GM21528 (cell line): ENCODE measurements at regions not wholly inside any gene's neighbourhood (a gene's known extent, or its start where the extent isn't known, plus 50 kb on each side); places are given as distances from the start of the nearest gene placed in this dataset.
"Not testable (repeated sequence)": the region's sequence is repeated elsewhere in the genome, so short reads cannot be mapped to it uniquely, and the experiment has no call there.

ENCODE experiments used
- ATAC-seq: cut with Tn5 transposase; IDR thresholded peaks from one replicate; pipeline ENCODE4 v1.9.1; 2021; ENCODE audit warnings: mild to moderate bottlenecking, moderate library complexity; ENCODE audit not compliant: unreplicated experiment, low FRiP score

DNA sequence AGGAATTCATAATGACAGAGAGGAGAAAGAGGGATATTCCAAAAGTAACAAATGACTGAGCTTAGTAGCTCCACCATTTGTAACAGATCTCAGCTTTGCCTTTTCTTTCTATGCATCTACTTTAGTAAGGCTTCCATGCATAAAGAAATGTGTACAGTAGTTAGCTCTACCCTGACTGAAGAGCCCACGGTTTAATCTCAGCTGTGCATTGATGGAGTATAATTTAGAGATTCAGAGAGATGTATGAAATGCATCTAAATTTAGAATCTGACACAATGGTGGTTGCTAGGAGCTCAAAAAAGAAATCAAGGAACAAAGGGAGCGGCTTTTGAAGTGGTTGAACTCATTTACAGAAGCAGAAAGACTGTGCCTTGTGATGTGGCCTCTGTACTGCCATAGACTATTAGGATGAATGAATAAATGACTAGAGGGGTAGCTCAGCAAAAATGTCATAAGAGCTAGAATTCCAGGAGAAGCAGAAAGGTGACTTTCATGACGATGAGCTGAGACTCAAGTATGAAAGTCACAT, 838.6 kb downstream of the RPS29 start:
- no peak for ATAC-seq

DNA sequence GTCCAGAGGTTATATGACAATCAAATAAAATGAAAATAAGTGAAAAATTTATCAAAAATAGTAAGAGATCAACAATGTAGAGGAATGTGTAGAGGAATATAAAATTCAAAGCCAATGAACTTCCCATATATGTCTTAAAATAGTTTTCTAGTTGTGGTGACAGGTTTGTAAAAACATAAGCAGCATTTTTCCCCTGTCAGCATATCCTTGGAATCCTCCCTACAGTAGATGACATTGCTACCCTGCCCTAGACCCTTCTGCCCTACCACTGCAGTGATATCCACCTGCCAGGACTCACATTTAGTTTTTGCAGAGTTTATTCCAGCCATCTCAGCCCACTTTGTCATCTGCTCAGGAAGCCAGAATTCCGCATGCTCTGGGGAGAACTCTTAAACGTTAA, 842.0 kb downstream of the RPS29 start:
- ATAC-seq, result no peak

DNA sequence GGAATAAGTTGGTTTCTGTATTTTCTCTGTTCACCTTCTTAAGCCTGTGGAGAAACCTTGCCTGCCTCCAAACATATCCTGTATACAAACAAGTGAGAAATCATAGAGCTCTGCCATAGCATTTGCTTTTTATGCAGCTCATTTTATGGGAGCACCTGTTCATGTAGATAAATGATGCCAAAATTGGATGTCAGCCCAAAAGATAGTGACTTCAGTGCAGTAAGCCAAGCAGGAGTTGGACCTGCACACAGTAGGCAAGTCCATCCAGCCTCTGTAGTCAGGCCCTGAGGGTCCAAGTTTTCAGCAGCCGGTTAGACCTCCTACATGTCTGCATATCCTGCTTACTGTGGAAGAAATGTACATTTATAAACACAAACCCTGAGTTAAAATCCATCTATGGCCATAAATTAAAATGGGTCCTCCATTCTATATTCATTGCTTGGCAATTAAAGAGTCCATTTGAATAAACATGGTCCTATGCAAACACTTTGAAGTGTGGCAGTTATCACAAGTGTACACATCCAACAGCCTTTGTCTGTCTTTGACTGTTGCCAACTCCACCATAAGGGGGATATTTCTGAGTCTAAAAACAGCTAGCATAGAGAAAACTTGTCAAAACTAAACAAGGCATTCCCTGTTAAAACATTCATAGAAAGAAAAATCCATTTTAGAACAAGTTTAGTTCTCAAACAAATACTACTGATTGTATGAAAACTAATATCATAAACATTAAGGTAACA, 847.8 kb downstream of the RPS29 start:
- ATAC-seq, result no peak

- no peak for ATAC-seq
These were observed 850.6 kb downstream of the RPS29 start for GRCh38 chr14:48735607-48736006.

DNA sequence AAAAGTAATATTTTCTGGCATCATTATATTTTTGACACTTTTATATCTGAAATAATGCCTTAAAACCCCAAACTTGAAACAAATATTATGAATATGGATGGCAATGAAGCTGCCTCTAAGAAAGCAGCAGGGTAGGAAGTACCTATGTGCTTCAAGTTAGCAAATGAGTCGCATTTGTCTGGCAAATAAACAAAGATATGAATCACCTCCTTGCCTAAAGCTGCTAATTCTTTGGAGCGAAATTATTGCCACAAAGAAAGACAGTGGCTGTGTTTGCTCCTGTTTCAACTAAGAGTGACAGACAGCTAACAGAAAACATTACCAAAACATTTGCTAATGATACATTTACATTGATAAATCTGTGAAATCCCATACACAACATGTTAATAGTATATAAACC, 854.9 kb downstream of the RPS29 start:
- no peak for ATAC-seq

DNA sequence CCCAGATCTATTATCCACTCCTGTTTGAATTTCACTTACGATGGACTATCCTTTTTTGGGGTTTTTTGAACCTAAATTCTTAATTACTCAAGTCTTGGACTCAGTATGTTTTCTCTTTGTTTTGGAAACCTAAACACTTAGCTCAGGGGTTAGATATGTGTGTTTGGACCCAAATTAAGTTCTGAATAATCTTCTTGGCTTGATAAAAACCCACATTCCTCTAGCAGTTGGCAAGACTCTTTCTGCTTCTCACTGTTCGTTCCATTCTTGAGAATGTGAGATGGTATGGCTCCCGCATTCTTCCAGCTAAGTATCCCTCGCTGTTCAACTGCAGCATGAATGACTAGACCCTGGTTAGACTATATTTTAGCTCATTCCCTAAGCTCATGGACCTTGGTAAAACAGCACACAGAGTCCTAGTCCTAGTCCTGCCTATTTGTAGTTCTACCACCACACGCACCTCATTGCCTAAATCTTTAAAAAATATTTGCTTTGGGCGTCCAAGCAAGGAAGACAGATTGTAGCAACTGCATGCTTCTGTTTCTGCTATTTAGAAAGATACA, 860.0 kb downstream of the RPS29 start:
- ATAC-seq, result no peak

GRCh38 chr14:48725051-48725734, 861.0 kb downstream of the RPS29 start:
- no peak for ATAC-seq

DNA sequence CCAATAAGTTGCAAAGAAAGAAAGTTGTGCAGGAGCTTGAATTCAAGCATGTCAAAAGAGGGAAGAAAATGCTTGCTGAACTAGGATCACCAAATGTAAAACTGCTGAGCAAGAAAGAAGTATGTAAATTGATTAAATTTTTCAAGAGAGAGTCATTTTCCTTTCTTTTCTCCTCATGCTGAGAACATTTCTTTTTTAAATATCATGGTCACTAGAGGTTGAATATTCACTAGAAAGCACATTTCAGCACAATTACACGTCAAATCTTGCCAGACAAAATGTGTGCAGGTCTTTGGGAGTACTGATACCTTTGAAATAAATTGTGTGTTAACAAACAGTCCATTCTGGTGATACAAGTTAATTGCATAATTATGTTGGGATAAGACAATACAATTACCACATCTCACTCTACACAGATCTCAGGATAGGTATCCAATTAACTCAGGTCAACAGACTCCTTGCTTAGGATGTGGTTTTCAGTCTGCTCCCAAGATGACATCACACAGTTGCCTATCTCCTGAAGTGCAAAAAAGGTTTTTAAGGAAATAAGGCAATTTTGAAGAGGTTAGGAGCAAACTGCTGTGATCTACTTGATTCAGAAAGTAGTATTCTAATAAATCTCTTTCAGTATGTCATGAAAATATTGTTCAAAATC, 862.2 kb downstream of the RPS29 start:
- ATAC-seq, result no peak

DNA sequence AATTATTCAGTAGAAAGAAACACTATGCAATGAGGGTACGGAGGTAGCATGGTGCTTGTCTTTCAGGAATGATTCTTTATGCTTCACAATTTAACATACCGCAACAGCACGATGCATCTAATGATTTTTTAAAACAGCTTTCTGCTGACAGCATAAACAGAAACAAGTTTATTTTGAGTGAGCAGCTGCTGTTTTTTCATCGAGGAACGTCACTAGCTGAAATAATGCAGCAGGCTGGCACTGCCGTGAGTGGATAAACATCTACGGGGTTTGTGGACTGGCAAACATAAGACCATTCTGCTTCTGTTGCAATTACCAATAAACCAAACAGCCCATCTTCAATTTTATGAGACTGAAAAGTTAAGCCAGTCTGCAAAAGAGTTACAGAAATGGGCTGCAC, 871.8 kb downstream of the RPS29 start:
- no peak for ATAC-seq

DNA sequence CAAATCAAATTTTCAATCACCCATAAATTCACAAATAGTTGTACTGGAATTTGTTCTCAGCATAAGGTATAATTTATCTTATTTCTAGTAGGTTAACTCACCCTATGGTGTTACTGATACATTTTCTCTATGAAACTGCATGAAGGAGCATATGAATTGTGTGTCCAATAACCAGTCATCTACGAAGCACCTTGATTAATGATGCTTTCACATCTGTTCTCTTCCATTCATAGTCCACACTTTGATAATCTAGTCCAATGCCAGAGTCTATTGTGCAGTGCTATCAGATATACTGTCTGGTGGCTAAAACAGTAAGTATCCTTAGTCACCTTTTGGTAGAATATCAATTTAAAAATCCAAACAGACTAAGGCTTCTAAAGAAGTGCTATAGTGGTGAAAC, 876.0 kb downstream of the RPS29 start:
- ATAC-seq, result no peak

- ATAC-seq, result no peak
These were observed 876.8 kb downstream of the RPS29 start for GRCh38 chr14:48709277-48709785.

DNA sequence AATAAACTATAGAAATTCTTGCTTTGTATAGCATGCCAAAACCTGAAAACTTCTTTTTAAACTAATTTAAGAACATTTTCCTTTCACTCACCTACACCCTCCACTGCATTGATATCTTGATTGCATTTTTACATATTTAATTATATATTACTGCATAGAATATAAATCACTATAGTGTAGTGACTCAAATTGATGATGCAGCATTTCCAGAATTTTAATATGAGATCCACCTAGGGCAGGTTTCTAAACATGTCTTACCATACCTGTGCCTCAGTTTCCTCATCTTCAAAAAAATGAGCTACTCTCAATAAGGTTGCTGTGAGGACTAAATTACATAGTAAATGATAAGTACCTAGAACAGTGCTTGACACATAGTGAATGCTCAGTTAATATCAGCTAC, 881.5 kb downstream of the RPS29 start:
- no peak for ATAC-seq

GRCh38 chr14:48703728-48704467, 882.3 kb downstream of the RPS29 start:
- no peak for ATAC-seq

- not testable (repeated sequence) for ATAC-seq
These were observed 888.8 kb downstream of the RPS29 start for GRCh38 chr14:48697362-48697761.

GRCh38 chr14:48693793-48694192, 892.4 kb downstream of the RPS29 start:
- no peak for ATAC-seq

GRCh38 chr14:48690349-48690748, 895.8 kb downstream of the RPS29 start:
- ATAC-seq, result no peak

GRCh38 chr14:48686650-48687049, 899.5 kb downstream of the RPS29 start:
- ATAC-seq, result no peak

- no peak for ATAC-seq
These were observed 913.7 kb downstream of the RPS29 start for GRCh38 chr14:48672506-48672905.

- no peak for ATAC-seq
These were observed 915.2 kb downstream of the RPS29 start for GRCh38 chr14:48670939-48671338.

GRCh38 chr14:48665077-48665784, 920.9 kb downstream of the RPS29 start:
- ATAC-seq, result no peak
